ENCODE measurements at regions not wholly inside any gene's neighbourhood (a gene's known extent, or its start where the extent isn't known, plus 50 kb on each side); places are given as distances from the start of the nearest gene placed in this dataset.

DNA sequence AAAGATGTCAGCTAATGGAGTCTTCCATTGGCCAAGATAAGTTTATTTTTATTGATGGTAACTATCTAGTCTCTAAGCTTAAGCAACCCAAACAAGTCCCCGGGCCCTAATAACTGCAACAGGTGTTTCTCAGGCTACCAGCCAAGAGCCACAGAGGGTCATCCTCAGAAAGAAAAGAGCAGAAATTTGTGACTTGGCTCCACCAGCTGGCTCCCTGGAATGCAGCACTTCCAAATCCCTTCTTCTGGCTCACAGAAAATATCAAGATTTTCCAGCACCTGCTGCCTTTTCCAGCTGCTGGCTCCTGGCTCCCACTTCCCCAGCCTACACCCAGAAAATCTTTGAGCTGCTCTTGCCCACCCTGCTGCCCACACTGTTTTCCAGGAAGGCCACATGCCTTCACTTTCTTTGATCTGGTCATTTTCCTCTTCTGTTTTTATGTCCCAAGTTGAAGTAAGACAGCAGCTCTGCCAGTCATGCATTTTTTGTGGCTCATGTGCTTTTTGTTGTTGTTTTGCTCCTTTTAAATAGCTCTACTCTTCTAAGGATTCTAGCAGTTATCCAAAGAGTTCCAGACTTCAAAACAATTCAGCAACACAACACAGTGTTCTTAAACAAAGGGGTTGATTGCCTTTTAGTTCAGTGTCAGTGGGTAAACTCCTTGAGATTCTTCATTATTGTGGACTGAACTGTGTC is 151.0 kb upstream of the SMLR1 start:
- H3K27ac ChIP-seq = peak overlapping the region; percentile 21 to 31
- DNase-seq = peak; percentile 62

DNA sequence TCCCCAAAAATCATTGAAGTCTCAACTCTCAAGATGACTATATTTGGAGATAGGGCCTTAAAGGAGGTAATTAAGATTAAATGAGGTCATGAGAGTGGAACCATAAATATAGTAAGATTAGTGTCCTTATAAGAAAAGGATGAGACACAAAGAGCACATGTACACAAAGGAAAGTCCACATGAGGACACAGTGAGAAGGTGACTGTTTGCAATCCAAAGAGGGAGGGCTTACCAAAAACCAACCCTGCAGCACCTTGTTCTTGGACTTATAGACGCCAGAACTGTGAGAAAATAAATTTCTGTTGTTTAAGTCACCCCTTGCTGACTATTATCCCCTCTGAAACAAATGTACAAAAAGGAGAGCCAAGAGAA is 150.4 kb upstream of the SMLR1 start:
- H3K4me1 ChIP-seq = peaks cover 9% of the 10 kb centered on the region
- no peak for TF ChIP-seq POLR2A (IDR thresholded peaks at IDR 0.05)
- TF ChIP-seq, protein P1, sequence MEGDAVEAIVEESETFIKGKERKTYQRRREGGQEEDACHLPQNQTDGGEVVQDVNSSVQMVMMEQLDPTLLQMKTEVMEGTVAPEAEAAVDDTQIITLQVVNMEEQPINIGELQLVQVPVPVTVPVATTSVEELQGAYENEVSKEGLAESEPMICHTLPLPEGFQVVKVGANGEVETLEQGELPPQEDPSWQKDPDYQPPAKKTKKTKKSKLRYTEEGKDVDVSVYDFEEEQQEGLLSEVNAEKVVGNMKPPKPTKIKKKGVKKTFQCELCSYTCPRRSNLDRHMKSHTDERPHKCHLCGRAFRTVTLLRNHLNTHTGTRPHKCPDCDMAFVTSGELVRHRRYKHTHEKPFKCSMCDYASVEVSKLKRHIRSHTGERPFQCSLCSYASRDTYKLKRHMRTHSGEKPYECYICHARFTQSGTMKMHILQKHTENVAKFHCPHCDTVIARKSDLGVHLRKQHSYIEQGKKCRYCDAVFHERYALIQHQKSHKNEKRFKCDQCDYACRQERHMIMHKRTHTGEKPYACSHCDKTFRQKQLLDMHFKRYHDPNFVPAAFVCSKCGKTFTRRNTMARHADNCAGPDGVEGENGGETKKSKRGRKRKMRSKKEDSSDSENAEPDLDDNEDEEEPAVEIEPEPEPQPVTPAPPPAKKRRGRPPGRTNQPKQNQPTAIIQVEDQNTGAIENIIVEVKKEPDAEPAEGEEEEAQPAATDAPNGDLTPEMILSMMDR (IDR thresholded peaks at IDR 0.05) = no peak
- intact Hi-C loops (cut with DNase I; ENCODE audit: low total_unique reads) = no loop called here

More for the DNA sequence above, 151.0 kb upstream of the SMLR1 start:
- no peak overlapping the region for H3K4me3 ChIP-seq
- H3K9me3 ChIP-seq = no peaks in the 10 kb centered on the region
- H3K36me3 ChIP-seq (ENCODE audit: low read depth, missing control alignments) = no peaks in the 10 kb centered on the region
- TF ChIP-seq, protein P1 (IDR thresholded peaks at IDR 0.05) = no peak
- no peak for TF ChIP-seq POLR2A (IDR thresholded peaks at IDR 0.05)
- 35 to 44% methylated on average over 1 of the region's 1 CpG for WGBS, 2 donors
- no peaks in the 10 kb centered on the region for H3K27me3 ChIP-seq
- intact Hi-C loops (cut with DNase I; ENCODE audit: low total_unique reads) = no loop called here
- peaks cover 13% of the 10 kb centered on the region for H3K4me1 ChIP-seq

DNA sequence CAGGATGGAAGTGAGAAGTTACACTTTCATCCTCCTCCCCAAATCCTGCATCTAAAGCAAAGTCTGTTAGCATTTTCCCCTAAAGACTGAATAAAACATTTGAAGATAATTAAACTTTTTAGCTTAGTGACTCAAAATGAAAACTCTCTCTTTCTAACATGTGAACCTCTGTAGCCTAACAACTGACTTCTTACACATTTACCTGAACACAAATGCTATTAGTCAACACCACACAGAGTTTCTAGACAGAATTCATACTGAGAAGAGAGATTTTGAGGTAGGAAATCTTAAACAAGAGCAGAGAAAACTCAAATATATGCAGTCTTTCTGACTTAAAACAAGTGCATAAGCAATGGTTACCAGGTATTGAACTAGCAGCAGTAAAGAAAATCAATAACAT is 149.9 kb upstream of the SMLR1 start:
- Histone ChIP-seq H3K4me3 (no peak overlapping the region), H3K27me3 (no peaks in the 10 kb centered on the region), H3K36me3 (ENCODE audit: low read depth, missing control alignments) (no peaks in the 10 kb centered on the region), H3K4me1 (peaks cover 9% of the 10 kb centered on the region), H3K9me3 (no peaks in the 10 kb centered on the region), H3K27ac (no peak overlapping the region)
- TF ChIP-seq, protein P1 (IDR thresholded peaks at IDR 0.05) = no peak
- no peak for TF ChIP-seq POLR2A (IDR thresholded peaks at IDR 0.05)
- DNase-seq = no peak
- intact Hi-C loops (cut with DNase I; ENCODE audit: low total_unique reads) = no loop called here

More for the DNA sequence above, 150.4 kb upstream of the SMLR1 start:
- Histone ChIP-seq H3K27ac (peak overlapping the region; percentile 21 to 31), H3K36me3 (ENCODE audit: low read depth, missing control alignments) (no peaks in the 10 kb centered on the region), H3K4me3 (no peak overlapping the region), H3K27me3 (no peaks in the 10 kb centered on the region), H3K9me3 (no peaks in the 10 kb centered on the region)
- no peak for DNase-seq
- 43 to 72% methylated on average over 1 of the region's 1 CpG for WGBS, 2 donors

DNA sequence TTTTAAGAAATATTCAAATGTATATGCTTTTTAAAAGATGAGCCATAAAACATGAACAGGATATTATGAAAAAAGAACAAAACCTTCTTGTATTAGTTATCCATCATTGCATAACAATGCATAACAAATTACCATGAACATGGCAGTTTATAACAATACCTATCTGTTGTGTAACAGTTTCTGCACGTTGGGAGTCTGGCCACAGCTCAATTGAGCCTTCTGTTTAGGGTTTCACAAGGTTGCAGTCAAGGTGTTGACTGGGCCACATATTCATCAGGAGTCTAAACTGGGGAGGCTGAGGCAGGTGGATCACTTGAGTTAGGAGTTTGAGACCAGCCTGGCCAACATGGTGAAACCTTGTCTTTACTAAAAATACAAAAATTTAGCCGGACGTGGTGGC is 149.4 kb upstream of the SMLR1 start:
- no peak overlapping the region for H3K4me3 ChIP-seq
- TF ChIP-seq POLR2A (IDR thresholded peaks at IDR 0.05) = no peak
- TF ChIP-seq, protein P1 (IDR thresholded peaks at IDR 0.05) = no peak
- no peak for DNase-seq
- H3K9me3 ChIP-seq = no peaks in the 10 kb centered on the region
- peaks cover 9% of the 10 kb centered on the region for H3K4me1 ChIP-seq
- H3K27me3 ChIP-seq = no peaks in the 10 kb centered on the region
- 76 to 78% methylated on average over 3 of the region's 3 CpGs for WGBS, 2 donors
- H3K27ac ChIP-seq = no peak overlapping the region
- no peaks in the 10 kb centered on the region for H3K36me3 ChIP-seq (ENCODE audit: low read depth, missing control alignments)
- intact Hi-C loops (cut with DNase I; ENCODE audit: low total_unique reads) = no loop called here

DNA sequence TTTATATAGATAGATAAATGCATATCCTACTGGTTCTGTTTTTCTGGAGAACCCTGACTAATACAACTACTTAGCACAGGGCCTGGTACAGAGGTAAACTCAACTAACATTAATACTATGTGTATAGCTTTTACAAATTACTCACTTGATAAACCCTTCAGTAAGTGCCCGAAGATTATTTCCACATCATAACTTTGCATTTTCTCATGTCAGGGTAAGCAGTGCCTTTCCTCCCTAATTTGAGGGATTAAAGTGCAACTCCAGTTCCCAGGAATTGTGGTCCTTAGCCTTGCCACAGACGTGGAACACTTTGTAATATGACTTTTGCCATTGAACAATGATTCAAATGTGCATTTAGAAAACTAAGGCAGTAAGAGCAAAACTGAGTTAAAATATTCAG is 147.5 kb upstream of the SMLR1 start:
- intact Hi-C loops (cut with DNase I; ENCODE audit: low total_unique reads) = no loop called here
- no peak overlapping the region for H3K4me3 ChIP-seq
- peaks cover 9% of the 10 kb centered on the region for H3K4me1 ChIP-seq
- DNase-seq = no peak
- peak overlapping the region; percentile 66 to 76 for H3K27ac ChIP-seq
- H3K27me3 ChIP-seq = no peaks in the 10 kb centered on the region
- no peaks in the 10 kb centered on the region for H3K36me3 ChIP-seq (ENCODE audit: low read depth, missing control alignments)
- no peaks in the 10 kb centered on the region for H3K9me3 ChIP-seq
- WGBS, 2 donors = 49 to 52% methylated on average over 2 of the region's 2 CpGs
- TF ChIP-seq, protein P1 (IDR thresholded peaks at IDR 0.05) = no peak
- no peak for TF ChIP-seq POLR2A (IDR thresholded peaks at IDR 0.05)
